ENCODE measurements at regions not wholly inside any gene's neighbourhood (a gene's known extent, or its start where the extent isn't known, plus 50 kb on each side); places are given as distances from the start of the nearest gene placed in this dataset.

- TF ChIP-seq, protein P1, sequence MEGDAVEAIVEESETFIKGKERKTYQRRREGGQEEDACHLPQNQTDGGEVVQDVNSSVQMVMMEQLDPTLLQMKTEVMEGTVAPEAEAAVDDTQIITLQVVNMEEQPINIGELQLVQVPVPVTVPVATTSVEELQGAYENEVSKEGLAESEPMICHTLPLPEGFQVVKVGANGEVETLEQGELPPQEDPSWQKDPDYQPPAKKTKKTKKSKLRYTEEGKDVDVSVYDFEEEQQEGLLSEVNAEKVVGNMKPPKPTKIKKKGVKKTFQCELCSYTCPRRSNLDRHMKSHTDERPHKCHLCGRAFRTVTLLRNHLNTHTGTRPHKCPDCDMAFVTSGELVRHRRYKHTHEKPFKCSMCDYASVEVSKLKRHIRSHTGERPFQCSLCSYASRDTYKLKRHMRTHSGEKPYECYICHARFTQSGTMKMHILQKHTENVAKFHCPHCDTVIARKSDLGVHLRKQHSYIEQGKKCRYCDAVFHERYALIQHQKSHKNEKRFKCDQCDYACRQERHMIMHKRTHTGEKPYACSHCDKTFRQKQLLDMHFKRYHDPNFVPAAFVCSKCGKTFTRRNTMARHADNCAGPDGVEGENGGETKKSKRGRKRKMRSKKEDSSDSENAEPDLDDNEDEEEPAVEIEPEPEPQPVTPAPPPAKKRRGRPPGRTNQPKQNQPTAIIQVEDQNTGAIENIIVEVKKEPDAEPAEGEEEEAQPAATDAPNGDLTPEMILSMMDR (IDR thresholded peaks at IDR 0.05): no peak
- TF ChIP-seq POLR2A (IDR thresholded peaks at IDR 0.05): no peak
Observed at GRCh38 chr1:95431235-95431634, 197.2 kb downstream of the RWDD3 start.
